ENCODE measurements at regions not wholly inside any gene's neighbourhood (a gene's known extent, or its start where the extent isn't known, plus 50 kb on each side); places are given as distances from the start of the nearest gene placed in this dataset.
A peak's percentile ranks its signal among the peaks of the same experiment; 100 is the strongest.

DNA sequence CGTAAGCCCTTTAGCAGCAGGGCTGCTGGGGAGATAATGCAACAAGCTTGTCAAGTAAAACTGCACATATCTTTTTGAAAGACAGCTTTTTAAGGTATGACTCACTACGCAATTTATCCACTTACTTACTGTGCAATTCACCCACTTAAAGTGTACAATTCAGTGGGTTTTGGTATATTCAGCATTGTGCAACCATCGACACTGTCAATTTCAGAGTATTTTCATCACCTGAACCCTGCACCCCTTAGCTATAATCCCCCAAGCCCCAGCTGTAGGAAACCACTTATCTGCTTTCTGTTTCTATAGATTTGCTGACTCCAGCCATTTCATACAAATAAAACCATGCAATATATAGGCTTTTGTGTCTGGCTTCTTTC lies 168.0 kb downstream of the PTPN20 start:
- ChIA-PET CTCF (interaction anchor here (1.2 kb wide), 1 partner anchor 29 kb away, joined by 3 read pairs; no protein-coding TSS in a partner anchor), POLR2A (no interaction called here)
- no peak for DNase-seq

DNA sequence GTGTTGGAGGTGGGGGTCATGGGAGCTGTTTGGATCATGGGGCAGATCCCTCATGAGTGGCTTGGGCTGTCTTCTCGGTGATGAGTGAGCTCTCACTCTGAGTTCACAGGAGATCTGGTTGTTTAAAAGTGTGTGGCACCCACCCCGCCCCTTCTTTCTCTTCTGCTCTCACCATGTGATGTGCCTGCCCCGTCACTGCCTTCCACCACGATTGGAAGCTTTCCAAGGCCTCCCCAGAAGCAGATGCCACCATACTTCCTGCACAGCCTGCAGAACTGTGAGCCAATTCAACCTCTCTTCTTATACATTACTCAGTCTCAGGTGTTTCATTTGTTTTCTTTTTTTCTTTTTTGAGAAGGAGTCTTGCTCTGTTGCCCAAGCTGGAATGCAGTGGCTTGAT lies 170.0 kb downstream of the PTPN20 start:
- CTCF ChIA-PET, result interaction anchor here (1.9 kb wide), 1 partner anchor 34 kb away, joined by 6 read pairs; no protein-coding TSS in a partner anchor
- intact Hi-C loops (cut with micrococcal nuclease), result no loop called here
- no peak overlapping the region for H3K4me3 Mint-ChIP-seq
- DNase-seq, result peak; percentile 33
- H3K4me1 Mint-ChIP-seq (ENCODE audit: low read depth), result peaks cover 19% of the 10 kb centered on the region
- H3K36me3 Mint-ChIP-seq, result no peaks in the 10 kb centered on the region
- H3K9me3 Mint-ChIP-seq, result no peaks in the 10 kb centered on the region
- H3K27ac Mint-ChIP-seq, result no peak overlapping the region
- H3K27me3 Mint-ChIP-seq, result no peaks in the 10 kb centered on the region
- POLR2A ChIA-PET, result no interaction called here

More for the DNA sequence above, 168.0 kb downstream of the PTPN20 start:
- no peak overlapping the region for H3K4me3 Mint-ChIP-seq
- H3K27ac Mint-ChIP-seq, result no peak overlapping the region
- no peaks in the 10 kb centered on the region for H3K27me3 Mint-ChIP-seq
- H3K4me1 Mint-ChIP-seq (ENCODE audit: low read depth), result peaks cover 19% of the 10 kb centered on the region
- intact Hi-C loops (cut with micrococcal nuclease), result no loop called here
- H3K9me3 Mint-ChIP-seq, result no peaks in the 10 kb centered on the region
- H3K36me3 Mint-ChIP-seq, result no peaks in the 10 kb centered on the region

DNA sequence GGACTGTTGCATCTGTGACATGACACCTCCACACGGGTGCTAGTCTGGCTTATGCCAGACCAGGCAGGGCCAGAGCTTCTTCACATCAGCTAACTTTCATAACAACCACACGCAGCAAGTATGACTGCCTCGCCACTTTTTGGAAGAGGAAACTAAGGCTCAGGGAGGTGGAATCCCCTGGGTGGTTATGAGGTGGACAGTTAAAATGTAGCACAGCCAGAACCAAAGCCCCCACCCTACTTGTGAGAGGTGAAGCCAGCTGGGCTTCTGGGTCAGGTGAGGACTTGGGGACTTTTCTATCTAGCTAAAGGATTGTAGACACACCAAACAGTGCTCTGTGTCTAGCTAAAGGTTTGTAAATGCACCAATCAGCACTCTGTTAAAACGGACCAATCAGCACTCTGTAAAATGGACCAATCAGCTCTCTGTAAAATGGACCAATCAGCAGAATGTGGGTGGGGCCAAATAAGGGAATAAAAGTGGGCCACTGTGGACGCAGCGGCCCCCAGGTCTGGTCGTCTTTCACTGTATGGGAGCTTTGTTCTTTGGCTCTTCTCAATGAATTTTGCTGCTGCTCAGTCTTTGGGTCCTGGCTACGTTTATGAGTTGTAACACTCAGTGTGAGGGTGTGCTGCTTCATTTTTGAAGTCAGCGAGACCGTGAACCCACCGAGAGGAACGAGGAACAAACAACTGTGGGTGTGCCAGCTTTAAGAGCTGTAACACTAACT lies 171.0 kb downstream of the PTPN20 start:
- H3K4me3 Mint-ChIP-seq, result no peak overlapping the region
- no peak for DNase-seq
- intact Hi-C loops (cut with micrococcal nuclease), result no loop called here
- H3K27ac Mint-ChIP-seq, result no peak overlapping the region
- H3K36me3 Mint-ChIP-seq, result no peaks in the 10 kb centered on the region
- H3K4me1 Mint-ChIP-seq (ENCODE audit: low read depth), result peaks cover 13% of the 10 kb centered on the region
- H3K9me3 Mint-ChIP-seq, result no peaks in the 10 kb centered on the region
- ChIA-PET POLR2A (no interaction called here), CTCF (interaction anchor here (1.9 kb wide), 1 partner anchor 35 kb away, joined by 6 read pairs; no protein-coding TSS in a partner anchor)
- no peaks in the 10 kb centered on the region for H3K27me3 Mint-ChIP-seq

DNA sequence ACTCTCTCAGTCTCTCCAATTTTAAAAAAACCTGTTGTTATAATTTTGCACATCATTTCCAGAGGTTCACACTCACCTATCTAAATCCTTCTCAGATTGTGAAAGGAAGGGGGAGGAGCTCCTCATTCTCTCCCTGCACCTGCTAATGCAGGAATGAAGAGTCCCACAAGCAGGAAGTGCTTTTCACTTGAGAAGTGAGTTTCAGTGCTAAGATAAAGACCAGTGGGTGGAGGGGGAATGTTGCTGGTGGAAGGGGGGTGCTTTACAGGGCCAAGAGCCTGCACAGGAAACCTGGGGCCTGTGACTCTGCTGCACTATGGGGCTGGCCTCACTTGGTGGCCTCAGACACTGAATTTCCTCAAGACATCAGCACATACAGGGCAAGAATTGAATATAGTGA lies 176.4 kb downstream of the PTPN20 start:
- H3K4me1 Mint-ChIP-seq (ENCODE audit: low read depth), result peaks cover 5% of the 10 kb centered on the region
- POLR2A ChIA-PET, result no interaction called here
- H3K27me3 Mint-ChIP-seq, result no peaks in the 10 kb centered on the region
- no peaks in the 10 kb centered on the region for H3K36me3 Mint-ChIP-seq
- intact Hi-C loops (cut with micrococcal nuclease), result no loop called here
- no peak for DNase-seq
- CTCF ChIA-PET, result no interaction called here
- no peaks in the 10 kb centered on the region for H3K9me3 Mint-ChIP-seq
- H3K27ac Mint-ChIP-seq, result no peak overlapping the region
- no peak overlapping the region for H3K4me3 Mint-ChIP-seq

DNA sequence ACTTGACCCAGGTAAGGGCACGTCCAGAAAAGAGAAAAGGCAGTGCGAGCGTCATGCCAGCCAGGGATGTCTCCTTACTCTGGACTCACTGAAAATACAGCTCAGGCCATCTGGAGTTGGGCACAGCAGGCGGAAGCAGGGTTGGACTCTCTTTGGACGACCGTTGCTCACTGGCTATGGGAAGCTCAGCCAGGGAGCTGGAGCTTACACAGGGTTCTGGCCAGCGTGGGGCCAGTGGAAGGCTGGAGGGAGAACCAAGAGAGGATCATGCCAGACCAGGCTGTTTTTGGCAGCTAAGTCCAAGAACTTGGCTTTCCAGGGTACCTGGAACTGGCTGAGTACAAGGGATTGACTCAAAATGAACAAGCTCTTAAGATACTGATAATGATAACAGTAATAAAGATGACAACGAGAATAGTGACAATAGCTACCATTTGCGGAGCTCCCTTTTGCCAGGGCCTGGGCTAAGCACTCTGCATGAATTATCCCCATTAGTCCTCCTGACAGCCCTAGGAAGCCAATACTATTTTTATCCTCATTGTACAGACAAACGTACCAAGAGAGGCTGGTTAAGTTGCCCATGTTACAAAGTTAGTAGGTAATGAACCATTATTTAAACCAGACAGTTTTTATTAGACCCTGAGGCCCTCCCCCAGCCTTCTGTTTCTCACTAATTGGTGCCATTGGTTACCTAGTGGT lies 177.6 kb downstream of the PTPN20 start:
- DNase-seq, result no peak
- CTCF ChIA-PET, result interaction anchor here (1.0 to 1.1 kb wide), 2 partner anchors 9 to 252 kb away, joined by 3 read pairs; no protein-coding TSS in a partner anchor
- no peaks in the 10 kb centered on the region for H3K27me3 Mint-ChIP-seq
- POLR2A ChIA-PET, result no interaction called here
- intact Hi-C loops (cut with micrococcal nuclease), result no loop called here
- H3K4me1 Mint-ChIP-seq (ENCODE audit: low read depth), result peaks cover 5% of the 10 kb centered on the region
- H3K27ac Mint-ChIP-seq, result peak overlapping the region; percentile 30
- H3K9me3 Mint-ChIP-seq, result no peaks in the 10 kb centered on the region
- H3K36me3 Mint-ChIP-seq, result no peaks in the 10 kb centered on the region
- H3K4me3 Mint-ChIP-seq, result no peak overlapping the region

DNA sequence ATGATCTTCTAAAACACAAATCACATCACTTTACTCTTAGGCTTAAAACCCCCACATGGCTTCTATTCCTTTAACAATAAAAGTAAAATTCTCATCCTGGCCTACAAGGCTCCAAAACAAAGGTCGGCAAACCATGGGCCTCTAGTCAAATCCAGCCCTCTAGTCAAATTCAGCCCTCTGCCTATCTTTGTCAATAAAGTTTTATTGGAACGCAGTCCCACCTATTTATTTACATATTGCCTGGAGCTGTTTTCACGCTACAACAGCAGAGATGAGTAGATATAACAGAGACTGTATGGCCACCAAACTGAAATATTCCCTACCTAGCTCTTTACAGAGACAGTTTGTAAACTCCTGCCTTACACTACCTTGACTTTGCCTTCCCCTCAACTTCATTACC lies 178.8 kb downstream of the PTPN20 start:
- POLR2A ChIA-PET, result no interaction called here
- no peak for DNase-seq
- H3K4me1 Mint-ChIP-seq (ENCODE audit: low read depth), result peaks cover 5% of the 10 kb centered on the region
- no peak overlapping the region for H3K27ac Mint-ChIP-seq
- CTCF ChIA-PET, result interaction anchor here (1.0 kb wide), 1 partner anchor 251 kb away, joined by 3 read pairs; no protein-coding TSS in a partner anchor
- H3K36me3 Mint-ChIP-seq, result no peaks in the 10 kb centered on the region
- H3K27me3 Mint-ChIP-seq, result no peaks in the 10 kb centered on the region
- intact Hi-C loops (cut with micrococcal nuclease), result no loop called here
- H3K9me3 Mint-ChIP-seq, result no peaks in the 10 kb centered on the region
- no peak overlapping the region for H3K4me3 Mint-ChIP-seq

DNA sequence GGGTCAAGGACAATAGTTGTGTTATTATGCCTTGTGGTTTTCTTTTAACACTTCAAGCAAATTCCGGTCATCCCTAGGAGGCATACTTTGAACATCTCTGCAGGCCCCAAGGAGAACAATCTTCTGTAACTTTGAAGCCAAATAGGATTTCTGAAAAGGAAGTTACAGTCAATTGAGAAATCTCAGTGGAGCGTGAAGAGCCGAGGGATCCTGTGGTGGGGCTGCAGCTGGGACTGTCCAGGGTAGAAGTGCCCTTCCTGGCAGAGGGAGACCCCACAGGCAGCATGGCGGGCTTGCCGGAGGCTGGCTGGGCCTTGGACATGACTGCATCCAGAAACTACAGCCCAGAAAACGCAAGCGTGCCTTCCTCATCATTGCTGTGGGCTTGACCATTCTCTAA lies 179.7 kb downstream of the PTPN20 start:
- no peak overlapping the region for H3K4me3 Mint-ChIP-seq
- no peaks in the 10 kb centered on the region for H3K27me3 Mint-ChIP-seq
- H3K4me1 Mint-ChIP-seq (ENCODE audit: low read depth), result peaks cover 5% of the 10 kb centered on the region
- ChIA-PET CTCF (no interaction called here), POLR2A (no interaction called here)
- H3K27ac Mint-ChIP-seq, result no peak overlapping the region
- no peak for DNase-seq
- intact Hi-C loops (cut with micrococcal nuclease), result no loop called here
- H3K36me3 Mint-ChIP-seq, result no peaks in the 10 kb centered on the region
- no peaks in the 10 kb centered on the region for H3K9me3 Mint-ChIP-seq

DNA sequence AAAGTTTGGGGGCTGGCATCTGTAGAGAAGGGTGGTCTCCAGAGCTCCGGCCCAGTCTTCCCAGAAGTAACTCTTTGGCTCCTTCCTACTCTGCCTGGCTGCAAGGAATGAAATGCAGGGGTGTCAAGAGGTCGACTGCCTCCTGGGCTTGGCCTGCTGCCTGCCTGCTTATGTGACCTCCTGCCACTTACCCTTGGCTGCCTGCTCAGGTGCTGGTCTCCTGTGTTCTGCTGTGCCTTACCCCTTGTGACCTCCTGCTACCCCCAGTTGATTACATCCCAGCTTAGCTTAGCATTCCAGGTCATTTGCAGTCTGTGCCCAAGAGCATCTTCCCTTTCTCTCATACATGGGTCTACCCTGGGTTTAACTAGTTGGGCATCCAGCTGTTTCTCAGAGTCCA lies 180.2 kb downstream of the PTPN20 start:
- intact Hi-C loops (cut with micrococcal nuclease), result no loop called here
- no peaks in the 10 kb centered on the region for H3K9me3 Mint-ChIP-seq
- H3K36me3 Mint-ChIP-seq, result no peaks in the 10 kb centered on the region
- H3K27me3 Mint-ChIP-seq, result no peaks in the 10 kb centered on the region
- ChIA-PET POLR2A (no interaction called here), CTCF (interaction anchor here (1.2 kb wide), 1 partner anchor 11 kb away, joined by 3 read pairs; no protein-coding TSS in a partner anchor)
- peaks cover 5% of the 10 kb centered on the region for H3K4me1 Mint-ChIP-seq (ENCODE audit: low read depth)
- no peak for DNase-seq
- no peak overlapping the region for H3K27ac Mint-ChIP-seq
- H3K4me3 Mint-ChIP-seq, result no peak overlapping the region

DNA sequence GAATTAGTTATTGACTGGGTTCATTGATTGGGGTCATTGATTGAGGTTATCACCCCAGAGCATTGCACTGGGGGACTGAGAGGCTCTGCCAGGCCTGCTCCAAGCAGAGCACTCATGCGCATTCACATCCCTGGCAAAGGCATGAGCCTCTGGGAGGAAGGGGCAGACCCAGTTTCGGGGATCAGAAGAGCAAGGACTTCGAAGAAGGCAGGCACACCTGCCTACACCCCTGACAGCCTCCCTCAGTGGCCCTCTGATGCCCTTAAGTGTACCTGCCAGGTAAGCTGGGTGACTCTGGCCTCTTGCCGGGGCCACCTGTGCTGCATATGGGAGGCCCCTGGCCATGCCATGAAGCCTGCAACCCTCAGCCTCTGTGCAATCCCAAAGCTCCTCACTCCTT lies 181.1 kb downstream of the PTPN20 start:
- intact Hi-C loops (cut with micrococcal nuclease), result no loop called here

DNA sequence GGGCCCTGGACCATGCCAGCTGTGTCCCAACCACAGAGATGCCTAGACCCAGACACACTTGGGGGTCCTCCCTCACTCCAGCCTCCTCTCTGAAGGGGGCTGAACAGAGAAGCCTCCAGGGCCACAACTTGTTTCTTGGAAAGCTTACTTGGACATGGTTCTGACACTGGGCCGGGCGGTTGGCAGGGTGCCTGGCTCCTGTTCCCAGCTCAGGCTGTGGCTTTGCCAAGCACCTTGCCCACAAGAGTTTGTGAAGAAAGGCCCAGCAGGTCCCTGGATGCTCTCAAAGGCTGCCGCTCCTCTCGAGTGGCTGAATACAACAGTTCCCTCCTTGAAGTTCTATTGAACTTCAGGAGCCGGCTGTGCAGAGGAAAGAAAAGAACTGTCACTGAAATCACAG lies 181.6 kb downstream of the PTPN20 start:
- Mint-ChIP-seq H3K9me3 (no peaks in the 10 kb centered on the region), H3K27me3 (no peaks in the 10 kb centered on the region), H3K4me3 (no peak overlapping the region), H3K36me3 (no peaks in the 10 kb centered on the region), H3K27ac (no peak overlapping the region), H3K4me1 (ENCODE audit: low read depth) (peaks cover 3% of the 10 kb centered on the region)
- no peak for DNase-seq
- POLR2A ChIA-PET, result no interaction called here
- intact Hi-C loops (cut with micrococcal nuclease), result no loop called here
- CTCF ChIA-PET, result no interaction called here

More for the DNA sequence above, 181.1 kb downstream of the PTPN20 start:
- no peak for DNase-seq
- no peak overlapping the region for H3K27ac Mint-ChIP-seq
- peaks cover 5% of the 10 kb centered on the region for H3K4me1 Mint-ChIP-seq (ENCODE audit: low read depth)
- no peaks in the 10 kb centered on the region for H3K9me3 Mint-ChIP-seq
- no peak overlapping the region for H3K4me3 Mint-ChIP-seq
- H3K36me3 Mint-ChIP-seq, result no peaks in the 10 kb centered on the region
- CTCF ChIA-PET, result interaction anchor here (1.2 kb wide), 1 partner anchor 10 kb away, joined by 3 read pairs; no protein-coding TSS in a partner anchor
- POLR2A ChIA-PET, result no interaction called here
- no peaks in the 10 kb centered on the region for H3K27me3 Mint-ChIP-seq

DNA sequence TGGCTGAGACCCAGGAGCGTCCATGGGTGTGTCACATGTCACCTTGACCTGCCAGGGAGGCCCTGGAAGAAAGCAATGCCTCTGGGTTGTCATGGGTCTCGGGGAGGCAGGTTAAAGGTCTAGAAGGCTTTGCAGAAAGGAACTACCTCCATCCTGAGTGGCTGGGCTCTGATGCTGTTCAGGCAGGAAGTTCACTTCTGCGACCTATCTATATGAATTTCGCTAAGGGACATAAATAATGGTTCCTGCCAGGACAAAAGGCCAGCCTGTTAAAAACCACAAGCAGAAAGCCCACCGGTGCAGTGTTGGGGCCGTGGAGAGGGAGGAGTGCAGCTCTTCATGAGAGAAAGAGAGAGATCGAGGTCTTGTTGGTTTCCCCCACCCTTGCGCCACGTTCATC lies 182.9 kb downstream of the PTPN20 start:
- POLR2A ChIA-PET, result no interaction called here
- Mint-ChIP-seq H3K4me1 (ENCODE audit: low read depth) (no peaks in the 10 kb centered on the region), H3K27me3 (no peaks in the 10 kb centered on the region), H3K9me3 (no peaks in the 10 kb centered on the region), H3K27ac (no peak overlapping the region), H3K36me3 (no peaks in the 10 kb centered on the region), H3K4me3 (no peak overlapping the region)
- CTCF ChIA-PET, result no interaction called here
- DNase-seq, result no peak
- intact Hi-C loops (cut with micrococcal nuclease), result no loop called here

DNA sequence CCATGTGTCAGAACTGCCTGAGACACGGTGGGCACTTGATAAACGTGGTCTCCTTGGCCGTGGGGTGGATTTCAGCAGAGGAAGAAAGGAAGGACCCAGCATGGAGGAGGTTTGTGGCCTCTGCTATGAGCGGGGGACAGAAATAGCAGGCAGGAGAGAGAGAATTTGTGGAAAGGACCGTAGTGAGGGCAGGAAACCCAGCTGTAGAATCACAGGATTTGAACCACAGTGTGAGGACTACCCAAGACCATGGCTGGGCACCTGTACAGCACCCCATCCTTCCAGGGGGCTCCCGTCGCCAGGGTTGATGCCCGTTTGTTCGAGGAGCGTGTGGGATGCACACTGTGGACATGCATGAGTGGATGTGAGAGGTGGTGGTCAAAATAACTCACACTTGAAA lies 183.4 kb downstream of the PTPN20 start:
- ChIA-PET CTCF (no interaction called here), POLR2A (no interaction called here)
- Mint-ChIP-seq H3K27ac (no peak overlapping the region), H3K9me3 (no peaks in the 10 kb centered on the region), H3K27me3 (no peaks in the 10 kb centered on the region), H3K4me3 (no peak overlapping the region), H3K36me3 (no peaks in the 10 kb centered on the region), H3K4me1 (ENCODE audit: low read depth) (no peaks in the 10 kb centered on the region)
- intact Hi-C loops (cut with micrococcal nuclease), result no loop called here
- DNase-seq, result no peak

DNA sequence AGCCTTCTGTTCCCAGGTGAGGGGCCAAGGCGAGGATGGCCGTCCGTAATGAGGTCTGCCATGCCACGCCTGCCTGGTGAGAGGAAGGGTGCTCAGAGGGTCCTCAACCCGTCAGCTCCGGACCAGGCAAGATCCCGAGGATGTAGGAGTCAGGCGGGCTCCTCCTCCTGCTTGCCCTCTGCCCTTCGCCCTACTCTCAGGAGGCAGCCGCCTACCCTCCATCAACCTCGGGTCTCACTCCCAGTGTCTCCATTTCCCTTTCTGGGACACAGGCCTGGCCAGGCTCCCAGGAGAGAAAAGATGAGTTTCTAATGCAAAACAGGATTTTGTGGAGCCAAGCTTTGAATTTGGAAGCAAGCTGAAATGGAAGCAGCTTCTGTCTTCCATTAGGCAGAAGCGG lies 184.0 kb downstream of the PTPN20 start:
- CTCF ChIA-PET, result no interaction called here
- Mint-ChIP-seq H3K4me3 (no peak overlapping the region), H3K27ac (no peak overlapping the region), H3K4me1 (ENCODE audit: low read depth) (no peaks in the 10 kb centered on the region), H3K36me3 (no peaks in the 10 kb centered on the region), H3K27me3 (no peaks in the 10 kb centered on the region), H3K9me3 (no peaks in the 10 kb centered on the region)
- no peak for DNase-seq
- POLR2A ChIA-PET, result no interaction called here
- intact Hi-C loops (cut with micrococcal nuclease), result no loop called here

All from activated CD4-positive, alpha-beta memory T cell treated with anti-CD3 and anti-CD28 coated beads for 36 hours (primary cell).